ENCODE measurements at regions not wholly inside any gene's neighbourhood (a gene's known extent, or its start where the extent isn't known, plus 50 kb on each side); places are given as distances from the start of the nearest gene placed in this dataset.

DNA sequence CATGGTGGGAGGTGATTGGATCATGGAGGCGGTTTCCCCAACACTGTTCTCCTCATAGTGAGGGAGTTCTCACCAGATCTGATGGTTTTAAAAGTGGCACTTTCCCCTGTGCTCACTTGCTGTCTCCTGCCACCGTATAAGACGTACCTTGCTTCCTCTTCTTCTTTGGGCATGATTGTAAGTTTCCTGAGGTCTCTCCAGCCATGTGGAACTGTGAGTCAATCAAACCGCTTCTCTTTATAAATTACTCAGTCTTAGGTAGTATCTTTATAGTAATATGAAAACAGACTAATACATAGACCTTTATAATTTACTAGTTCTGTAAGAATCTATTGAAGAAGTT is 82.5 kb upstream of the PITX2 start:
- TF ChIP-seq, protein P1, sequence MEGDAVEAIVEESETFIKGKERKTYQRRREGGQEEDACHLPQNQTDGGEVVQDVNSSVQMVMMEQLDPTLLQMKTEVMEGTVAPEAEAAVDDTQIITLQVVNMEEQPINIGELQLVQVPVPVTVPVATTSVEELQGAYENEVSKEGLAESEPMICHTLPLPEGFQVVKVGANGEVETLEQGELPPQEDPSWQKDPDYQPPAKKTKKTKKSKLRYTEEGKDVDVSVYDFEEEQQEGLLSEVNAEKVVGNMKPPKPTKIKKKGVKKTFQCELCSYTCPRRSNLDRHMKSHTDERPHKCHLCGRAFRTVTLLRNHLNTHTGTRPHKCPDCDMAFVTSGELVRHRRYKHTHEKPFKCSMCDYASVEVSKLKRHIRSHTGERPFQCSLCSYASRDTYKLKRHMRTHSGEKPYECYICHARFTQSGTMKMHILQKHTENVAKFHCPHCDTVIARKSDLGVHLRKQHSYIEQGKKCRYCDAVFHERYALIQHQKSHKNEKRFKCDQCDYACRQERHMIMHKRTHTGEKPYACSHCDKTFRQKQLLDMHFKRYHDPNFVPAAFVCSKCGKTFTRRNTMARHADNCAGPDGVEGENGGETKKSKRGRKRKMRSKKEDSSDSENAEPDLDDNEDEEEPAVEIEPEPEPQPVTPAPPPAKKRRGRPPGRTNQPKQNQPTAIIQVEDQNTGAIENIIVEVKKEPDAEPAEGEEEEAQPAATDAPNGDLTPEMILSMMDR (IDR thresholded peaks at IDR 0.05): no peak
- TF ChIP-seq POLR2A (IDR thresholded peaks at IDR 0.05): no peak
